ENCODE measurements at regions not wholly inside any gene's neighbourhood (a gene's known extent, or its start where the extent isn't known, plus 50 kb on each side); places are given as distances from the start of the nearest gene placed in this dataset.

DNA sequence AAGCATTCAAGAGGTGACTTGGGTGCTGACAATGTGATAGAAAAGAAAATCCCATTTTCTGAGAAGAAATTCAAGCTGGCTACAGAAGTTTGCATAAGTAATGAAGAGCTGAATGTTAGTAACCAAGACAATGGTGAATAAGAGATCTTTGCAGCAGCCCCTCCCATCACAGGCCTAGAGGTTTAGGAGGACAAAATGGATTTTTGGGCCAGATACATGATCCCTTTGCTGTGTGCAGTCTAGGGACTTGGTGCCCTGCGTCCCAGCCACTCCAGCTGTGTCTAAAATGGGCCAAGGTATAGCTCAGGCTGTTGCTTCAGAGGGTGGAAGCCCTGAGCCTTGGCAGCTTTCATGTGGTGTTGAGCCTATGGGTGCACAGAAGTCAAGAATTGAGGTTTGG is 107.0 kb upstream of the EPHA5 start:
- TF ChIP-seq POLR2AphosphoS5 (IDR thresholded peaks at IDR 0.05; ENCODE audit: low read depth, low read length) (no peak), TAF1 (IDR thresholded peaks at IDR 0.05; ENCODE audit: low read depth, low read length) (no peak), POLR2A (IDR thresholded peaks at IDR 0.05; ENCODE audit: low read depth, low read length) (no peak), SPI1 (IDR thresholded peaks at IDR 0.05; ENCODE audit: low read depth, low read length) (no peak), PAX5 (IDR thresholded peaks at IDR 0.05; ENCODE audit: insufficient read depth, low read length, severe bottlenecking) (no peak), POU2F2 (IDR thresholded peaks at IDR 0.05; ENCODE audit: low read depth, low read length) (no peak)
